Renal cortical epithelial cell (primary cell): ENCODE measurements at regions not wholly inside any gene's neighbourhood (a gene's known extent, or its start where the extent isn't known, plus 50 kb on each side); places are given as distances from the start of the nearest gene placed in this dataset.
A peak's percentile ranks its signal among the peaks of the same experiment; 100 is the strongest.

ENCODE experiments used
- DNase-seq: peaks from one replicate; pipeline ENCODE4 v3.0.0-alpha.2; 2011; ENCODE audit warnings: low read depth

DNA sequence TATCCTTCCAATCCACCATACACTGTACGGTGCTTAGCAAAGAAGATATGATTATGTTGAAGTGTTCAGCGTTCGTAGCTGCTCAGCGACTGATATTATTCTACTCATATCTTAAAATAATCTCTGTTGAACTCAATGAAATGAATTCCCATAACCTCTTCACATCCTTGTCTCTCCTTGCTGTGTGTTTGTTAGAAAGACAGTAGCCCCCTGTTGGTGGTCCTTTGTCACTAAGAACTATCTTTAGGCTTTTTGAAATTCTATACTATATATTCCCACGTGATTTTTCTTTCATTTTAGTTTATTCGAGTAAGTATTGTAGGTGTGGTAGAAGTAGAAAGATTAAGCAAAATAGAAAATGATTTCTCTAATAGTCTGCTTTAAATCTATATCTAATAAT lies 762.8 kb upstream of the WWC1 start:
- no peak for DNase-seq

DNA sequence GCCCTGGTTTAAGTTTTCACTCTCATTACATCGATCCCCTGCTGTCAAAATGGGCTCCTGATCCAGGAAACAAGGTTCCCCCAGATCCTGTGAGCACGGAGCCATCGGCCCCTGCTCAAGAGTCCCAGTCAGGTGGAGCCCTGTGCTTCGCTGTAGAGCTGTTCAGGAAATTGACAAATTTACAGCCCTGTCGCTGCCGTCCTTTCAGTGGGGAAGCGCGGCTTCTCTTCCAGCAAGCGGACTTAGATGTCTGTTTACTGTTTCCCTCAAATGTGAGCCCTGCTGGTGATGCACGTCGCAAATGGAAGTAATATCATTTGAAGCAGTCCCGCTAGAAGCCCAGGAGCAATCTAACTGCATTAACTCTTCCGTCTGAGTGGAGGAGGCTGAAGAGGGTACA lies 760.9 kb upstream of the WWC1 start:
- no peak for DNase-seq

DNA sequence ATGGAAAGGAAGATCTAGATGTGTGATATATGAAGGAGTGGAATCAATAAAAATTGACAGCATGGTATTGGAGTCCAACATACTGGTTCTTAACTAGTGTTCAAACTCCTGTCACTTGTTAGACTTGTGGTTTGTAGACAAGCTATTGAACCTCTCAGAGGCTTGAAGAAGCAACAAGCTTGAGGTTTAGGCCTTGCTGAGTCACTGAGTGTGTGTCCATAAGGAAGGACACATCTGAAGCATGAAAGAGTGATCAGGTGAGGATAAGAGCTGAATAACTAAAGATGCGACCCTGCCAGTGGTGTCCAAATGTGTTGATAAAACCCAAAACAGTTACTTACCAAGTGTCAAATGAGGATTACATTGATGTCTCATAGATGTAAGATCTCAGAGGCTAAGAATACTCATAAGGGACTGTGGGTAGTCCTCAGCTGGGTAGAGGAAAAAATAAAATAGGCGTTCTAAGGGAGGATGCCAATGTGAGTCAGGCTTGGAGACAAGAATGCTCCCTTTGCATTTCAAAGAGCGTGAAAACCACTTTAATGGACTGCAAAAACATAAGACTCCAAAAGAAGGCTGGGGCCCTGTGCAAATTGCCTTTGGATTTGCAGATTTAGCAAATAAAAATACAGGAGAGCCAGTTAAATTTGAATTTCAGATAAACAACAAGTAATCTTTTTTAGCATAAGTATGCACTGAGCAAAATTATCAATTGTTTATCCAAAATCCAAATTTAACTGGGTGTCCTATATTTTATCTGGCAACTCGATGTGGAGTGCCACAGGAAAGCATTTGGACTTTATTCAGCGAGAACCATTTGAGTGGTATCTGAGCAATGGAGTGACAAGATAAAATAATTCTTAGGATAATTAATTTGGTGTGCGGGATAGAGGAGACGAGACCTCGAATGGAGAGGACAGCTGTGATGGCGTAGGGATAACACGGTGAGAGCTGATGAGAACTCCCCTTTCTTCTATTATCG lies 757.3 kb upstream of the WWC1 start:
- no peak for DNase-seq

DNA sequence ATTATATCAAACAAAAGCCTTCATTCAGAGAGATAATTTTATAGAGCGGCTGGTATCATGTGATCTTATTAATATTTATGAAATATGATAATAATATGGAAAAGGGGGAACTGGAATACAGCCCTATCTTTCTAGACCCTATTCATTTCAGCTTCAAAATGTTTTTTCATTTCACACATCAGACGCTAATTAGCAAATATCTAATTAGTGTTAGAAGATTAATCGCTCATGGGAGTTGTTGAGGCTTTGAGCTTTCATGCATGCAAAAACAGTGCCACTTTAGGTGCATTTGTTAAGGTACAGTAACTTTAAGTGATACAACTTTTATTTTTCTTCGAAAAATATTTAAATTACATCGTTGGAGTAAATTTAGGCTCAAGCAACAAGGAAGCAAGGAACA lies 751.7 kb upstream of the WWC1 start:
- no peak for DNase-seq

DNA sequence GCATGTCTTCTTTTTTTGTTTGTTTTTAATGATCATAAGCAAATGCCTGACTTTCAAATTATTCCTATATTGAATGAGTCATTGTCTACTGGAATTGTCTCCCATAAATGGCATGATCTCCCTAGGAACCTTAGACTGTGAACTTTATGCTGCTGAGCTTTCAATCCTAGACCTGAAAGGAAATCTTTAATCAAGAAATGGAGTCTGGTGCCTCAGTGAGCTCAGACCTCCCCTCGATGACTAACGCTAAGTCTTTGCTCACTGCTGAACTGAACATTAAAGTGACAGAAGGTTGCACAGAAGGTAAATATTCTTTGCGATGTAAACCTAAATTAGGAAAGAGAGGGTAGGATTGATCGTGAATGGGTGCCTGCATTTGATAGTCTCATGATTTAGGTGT lies 745.2 kb upstream of the WWC1 start:
- peak; percentile 1 for DNase-seq

DNA sequence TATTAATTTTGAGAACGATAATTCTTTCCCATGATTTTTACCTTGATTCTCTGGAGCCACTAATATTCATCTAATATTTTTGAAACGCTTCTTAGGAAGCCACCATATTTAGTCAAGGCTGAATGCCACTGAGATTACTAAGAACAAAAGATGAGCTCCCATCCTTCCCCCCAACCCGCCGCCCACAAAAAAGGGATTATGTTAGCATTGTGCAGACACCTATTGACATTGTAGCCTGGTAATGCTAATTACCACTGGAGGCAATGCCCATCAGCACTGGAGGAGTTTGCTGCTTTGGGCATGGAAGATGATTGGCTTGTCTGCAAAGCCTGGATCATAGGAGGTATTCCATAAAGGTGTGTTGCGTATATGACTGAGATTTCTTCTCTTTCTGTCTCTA lies 739.1 kb upstream of the WWC1 start:
- no peak for DNase-seq

DNA sequence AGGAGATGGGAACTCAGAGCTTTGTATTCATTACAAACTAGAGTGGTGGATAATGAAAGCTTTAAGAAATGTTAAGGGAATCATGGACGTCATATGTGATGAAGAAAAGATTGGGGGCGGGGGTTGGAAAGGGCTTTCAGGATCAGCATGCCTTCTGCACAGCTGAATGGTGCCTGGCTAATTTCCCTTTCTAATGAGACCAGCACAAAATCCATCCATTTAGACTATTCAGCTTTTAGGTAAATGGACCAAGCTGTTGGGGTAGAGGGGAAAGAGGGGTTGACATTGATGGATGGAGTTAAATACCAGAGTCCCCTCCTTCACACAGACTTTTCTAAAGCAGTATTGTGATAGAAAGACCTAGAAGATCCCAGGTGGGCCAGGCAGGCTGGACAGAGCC lies 737.9 kb upstream of the WWC1 start:
- DNase-seq = no peak

DNA sequence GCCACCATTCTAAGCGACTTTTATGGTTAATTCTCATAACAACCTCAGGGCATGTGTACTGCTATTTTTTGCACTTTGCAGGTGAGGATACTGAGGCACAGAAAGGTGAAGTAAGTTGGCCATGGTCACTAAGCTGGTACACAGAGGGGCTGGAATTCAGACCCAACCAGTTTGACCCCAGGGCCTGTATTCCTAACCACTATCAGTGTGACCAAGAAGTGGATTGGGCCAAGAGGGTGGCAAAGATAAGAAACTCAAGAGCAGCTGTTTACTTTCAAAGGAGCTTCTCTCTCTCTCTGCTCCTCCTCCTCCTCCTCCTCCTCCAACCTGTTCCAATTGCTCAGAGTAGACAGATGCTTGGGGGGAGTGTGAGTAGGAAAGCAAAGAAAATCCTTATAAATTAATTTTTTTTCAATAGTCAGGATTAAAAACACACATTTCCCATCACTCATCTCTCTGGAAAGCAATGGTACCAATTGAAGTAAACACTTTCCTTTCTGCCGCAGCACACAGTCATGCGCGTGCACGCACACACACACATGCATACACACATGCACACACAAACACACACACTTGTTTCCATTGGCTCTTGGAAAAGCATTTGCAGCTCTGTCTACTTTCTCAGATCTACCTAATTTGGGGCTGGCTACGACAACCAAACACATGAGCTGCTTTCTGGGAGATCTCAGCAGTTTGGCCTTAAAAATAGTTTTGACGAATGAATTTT lies 736.7 kb upstream of the WWC1 start:
- no peak for DNase-seq

DNA sequence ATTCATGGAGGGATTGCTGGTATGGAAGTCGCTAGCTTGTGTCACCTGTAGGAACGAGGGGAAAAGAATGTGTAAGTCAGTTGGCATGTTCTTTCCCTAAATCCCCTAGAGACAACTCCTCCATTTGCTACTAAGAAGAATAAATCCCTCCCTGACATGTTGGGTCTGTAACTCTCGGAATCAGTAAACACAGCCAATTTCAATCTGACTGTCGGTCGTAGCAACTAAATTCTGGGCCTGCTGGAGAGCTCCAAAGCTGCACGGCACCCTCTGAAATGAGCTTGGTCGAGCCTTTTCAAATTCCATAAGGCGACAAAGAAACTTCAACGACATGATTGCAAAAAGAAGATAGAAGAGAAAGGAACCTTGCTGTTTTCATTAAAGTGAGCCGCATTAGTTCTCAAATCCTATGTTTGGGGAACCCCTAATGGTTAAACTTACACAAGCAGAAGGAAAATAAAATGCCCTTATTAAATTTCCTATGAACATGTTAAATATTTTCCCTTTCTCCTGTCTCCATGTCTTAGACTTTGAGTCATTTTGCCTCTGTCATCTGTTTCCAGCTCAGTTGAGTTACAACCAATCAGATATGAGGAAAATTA lies 735.8 kb upstream of the WWC1 start:
- DNase-seq = peak; percentile 6

DNA sequence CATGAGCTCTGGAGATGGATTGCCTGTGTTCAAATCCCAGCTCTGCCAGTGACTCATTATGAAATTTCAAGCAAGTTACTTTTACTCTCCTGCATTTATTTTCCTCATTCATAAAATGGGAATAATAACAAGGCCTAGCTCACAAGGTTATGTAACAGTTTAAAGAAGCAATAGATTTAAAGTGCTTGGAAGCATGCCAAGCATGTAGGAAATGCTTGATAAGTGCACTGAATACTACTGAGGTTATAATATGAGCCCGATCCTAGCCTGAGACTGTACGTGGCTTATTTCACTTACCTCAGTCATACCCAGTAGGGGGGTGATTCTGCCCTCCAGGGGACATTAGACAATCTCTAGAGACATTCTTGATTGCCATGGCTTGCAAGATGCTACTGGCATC lies 734.1 kb upstream of the WWC1 start:
- no peak for DNase-seq

DNA sequence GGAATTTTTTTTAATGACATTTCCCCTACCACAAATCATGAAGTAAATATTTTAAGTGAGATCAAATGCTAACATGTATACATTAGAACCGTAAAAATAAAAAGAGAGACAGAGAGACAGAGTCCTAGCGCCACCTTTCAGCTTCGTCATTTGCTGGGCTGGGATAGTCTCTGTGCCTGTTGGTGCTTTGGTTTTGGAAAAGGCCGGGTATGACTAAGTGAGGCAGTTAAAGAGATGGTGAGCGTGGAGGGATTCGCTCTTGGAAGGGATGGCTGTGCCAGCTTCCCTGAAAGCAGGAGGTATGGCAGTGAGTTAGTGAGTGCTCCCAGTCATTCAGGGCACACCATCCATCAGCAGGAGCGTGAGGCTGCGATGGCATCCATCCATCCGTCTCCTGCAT lies 729.6 kb upstream of the WWC1 start:
- DNase-seq = no peak

DNA sequence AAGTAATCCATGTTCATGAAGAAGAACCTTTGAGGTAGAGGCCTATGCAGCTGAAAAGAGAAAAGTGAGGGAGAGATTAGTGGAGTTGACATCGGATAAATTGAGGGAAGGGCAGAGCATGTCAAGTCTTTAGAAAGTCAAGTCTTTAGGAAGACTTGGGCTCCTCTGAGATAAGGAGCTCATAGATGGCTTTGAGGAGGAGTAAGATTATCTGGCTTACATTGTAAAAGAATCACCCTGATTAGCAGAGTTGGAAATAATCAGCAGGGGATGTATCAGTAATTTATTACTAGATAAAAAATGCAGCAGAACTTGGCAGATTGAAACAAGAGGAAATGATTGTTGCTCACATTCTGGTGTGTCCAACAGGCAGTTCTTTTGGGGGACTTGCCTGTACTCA lies 727.2 kb upstream of the WWC1 start:
- DNase-seq = no peak

DNA sequence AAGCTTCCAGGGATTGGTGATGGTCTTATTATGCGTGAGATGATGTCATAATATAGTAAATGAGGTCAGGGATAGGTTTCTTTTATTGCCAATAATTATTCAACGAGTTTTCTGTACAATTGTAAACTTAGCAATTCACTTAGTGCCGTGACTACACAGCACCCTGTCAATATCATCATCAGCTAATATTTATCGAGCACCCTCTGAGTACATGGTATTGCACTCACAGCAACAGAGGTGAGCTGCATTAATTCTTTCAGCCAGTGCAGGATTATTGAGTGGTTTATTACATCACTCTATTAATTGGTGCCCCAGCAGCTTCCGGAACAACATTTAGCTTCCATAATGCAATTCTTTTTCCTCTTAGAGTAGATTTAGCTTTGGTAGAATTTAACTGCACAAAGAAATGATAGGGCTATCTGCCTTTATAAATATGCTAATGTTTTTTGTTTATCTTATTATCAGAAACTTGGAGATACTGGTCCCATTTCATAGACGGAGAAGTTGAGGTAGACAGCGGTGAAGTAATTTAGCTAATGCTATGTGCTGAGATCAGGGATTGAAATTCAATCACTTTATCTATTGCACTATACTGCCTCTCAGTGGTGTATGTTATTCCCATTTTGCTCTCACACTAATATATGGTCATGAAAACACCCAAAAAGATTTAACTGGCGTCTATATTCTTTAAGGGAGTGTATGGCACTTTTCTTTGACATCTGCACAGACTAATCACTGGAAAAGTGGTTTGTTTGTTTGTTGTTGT lies 726.1 kb upstream of the WWC1 start:
- DNase-seq = peak; percentile 40

DNA sequence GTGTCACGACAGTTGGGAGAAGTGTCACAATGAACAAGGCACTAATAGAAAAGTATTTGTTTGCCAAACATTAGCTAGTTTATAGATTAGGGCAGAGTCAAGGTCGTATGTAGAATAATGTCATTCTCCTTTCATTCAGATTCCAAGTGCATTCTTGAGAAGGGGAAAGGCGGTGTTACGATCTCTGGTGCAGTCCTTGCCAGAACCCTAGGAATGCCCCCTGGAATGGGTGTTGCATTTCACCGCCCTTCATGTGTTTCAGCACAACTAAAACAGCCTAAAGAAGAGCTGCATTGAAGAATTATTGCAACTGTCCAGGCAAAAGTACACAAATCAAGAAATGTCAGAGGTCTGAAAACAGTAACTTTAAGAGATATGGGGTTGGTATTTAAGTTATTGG lies 721.0 kb upstream of the WWC1 start:
- DNase-seq = no peak

DNA sequence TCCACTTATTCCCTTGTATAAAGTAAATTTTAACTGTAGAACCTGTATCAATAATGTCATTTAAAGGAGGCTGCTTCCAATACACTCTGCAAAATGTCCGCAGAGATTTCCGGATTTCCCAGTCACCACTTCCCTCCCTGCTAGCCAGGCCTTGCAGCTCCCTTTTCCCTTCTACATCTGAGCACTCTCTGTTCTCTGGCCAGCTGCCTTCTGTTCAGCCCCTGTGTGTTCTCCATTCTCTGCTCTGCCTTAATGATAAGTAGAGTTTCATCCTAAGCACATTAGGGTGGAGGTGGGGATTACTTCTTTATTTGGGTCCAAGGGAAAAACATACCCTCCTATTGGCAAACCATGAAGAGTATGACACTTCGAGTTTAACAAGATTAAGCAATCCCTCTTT lies 719.6 kb upstream of the WWC1 start:
- no peak for DNase-seq

DNA sequence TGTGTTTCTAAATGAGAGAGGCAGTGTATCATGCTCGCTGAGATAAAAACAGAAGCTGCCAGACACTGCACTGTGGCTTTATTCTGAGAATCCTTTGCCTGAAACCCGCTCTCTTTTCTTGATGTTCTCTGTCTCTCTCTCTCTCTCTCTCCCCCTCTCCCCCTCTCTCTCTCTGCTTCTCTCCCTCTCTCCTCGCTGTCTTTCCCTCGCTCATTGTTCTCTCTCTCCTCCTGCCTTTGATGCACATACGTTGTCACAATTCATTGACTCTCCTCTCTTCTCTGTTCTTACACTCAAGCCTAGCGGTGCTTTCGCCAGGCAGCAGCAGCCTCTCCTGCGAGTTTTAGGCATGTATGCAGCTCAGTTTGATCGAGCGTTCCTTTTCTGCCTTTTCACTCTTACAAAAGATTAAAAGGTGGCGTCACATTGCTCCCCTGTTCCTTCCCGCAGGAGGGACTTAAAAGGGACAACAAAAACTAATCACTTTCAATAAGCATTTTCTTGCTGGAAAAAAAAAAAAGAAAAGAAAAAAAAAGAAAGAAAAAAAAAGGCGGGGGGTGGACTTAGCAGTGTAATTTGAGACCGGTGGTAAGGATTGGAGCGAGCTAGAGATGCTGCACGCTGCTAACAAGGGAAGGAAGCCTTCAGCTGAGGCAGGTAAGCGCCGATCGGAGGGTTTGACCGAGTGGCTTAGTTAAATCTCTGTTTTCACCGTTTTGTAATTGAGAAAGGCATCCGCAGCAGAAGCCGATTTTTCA lies 717.9 kb upstream of the WWC1 start:
- peak; percentile 58 for DNase-seq

DNA sequence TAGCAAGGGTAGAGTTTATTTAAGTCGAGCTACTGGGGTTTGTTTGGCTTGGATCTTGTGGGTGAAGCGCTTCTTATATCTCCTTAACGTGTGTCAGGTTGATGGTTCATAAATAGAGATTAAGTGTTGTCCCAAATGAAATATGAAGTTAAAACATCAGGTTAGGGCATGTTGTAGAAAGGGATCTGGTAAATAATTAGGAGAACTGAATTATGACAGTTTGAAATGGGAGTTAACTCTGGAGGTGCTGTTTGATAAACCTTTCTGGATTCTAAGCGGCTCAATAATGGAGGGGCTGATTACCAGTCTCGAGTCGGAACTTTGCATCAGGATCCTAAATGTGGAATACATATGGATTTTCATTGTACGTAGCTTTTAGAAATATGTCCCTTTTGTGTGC lies 717.0 kb upstream of the WWC1 start:
- DNase-seq = no peak

DNA sequence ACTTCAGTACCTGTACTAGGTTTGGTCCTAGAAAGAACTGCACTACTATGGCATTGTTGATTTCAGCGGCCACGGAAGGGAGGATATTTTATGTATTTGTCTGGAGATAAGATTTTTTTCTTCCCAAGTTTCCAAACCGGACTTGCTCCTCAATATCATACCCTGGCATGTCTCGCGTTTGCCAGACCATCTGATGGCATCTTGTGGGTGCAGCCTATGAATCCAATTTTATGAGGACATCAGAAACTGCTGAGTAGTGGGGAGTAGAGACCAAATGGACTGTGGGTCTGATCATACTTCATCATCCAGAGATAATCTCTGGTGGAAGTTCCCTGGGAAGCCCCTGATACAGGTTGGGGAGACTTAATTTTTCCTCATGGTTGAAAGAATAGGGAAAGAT lies 716.1 kb upstream of the WWC1 start:
- no peak for DNase-seq

DNA sequence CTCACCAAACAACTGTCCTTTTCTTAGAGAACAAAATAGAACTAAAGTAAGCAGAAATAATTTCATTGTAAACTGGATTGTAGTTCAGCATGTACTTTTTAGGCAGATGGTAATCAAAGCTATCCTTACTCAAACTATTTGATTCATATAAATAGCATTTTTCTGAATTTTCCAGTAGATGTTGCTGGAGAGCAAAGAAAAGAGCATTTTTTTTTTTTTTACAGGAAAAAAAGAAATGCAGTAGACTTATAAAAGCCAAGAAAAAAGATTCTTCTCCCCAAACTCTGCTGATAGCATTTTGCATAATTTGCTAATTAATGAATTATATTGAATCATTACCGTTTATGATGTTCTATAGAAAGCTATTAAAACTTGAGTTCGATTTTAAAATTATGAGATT lies 715.3 kb upstream of the WWC1 start:
- DNase-seq = no peak

DNA sequence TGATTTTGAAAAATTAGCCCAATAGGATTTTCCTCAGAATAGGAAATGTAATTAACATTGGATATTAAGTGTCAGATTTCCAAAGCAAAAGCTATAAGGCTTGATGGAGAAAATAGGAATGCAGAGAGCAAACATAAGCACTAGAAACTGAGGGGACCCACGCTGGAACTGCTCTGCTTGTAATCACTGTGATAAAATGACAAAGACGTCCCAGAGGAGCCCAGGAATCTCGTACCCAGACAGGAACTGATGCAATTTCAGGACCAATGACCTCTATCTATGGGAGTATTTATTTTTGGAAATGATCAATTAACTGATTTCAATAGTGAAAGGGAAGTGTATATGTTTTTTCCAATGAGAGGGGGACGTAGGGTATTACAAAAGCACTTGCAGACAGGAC lies 714.5 kb upstream of the WWC1 start:
- no peak for DNase-seq

DNA sequence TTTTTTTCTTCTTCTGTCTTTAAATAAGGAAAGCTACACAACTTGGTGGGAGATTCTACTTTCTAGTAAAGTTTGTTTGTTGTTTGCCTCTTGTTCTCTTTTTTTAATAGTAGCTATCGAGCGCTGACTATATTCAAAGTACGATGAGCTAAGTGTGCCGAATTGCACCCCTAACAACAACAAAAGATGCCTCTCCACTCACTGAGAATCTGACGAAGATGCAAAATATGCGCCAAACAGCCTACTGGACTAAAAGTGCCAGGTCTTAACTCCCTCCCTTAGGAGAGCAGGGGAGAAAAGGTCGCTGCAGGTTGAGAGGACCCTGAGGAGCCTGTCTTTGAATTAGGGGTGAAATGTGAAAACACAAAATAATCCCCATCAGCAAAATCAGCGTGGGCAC lies 713.8 kb upstream of the WWC1 start:
- DNase-seq = no peak
